Upper lobe of left lung (tissue), 6 donors: ENCODE measurements at regions not wholly inside any gene's neighbourhood (a gene's known extent, or its start where the extent isn't known, plus 50 kb on each side); places are given as distances from the start of the nearest gene placed in this dataset.

Source experiments
- ATAC-seq, 2 donors: fragments of 200-7000 bp; cut with Tn5 transposase; one replicate each; pipeline ENCODE4 v1.9.1; 2022; ENCODE audit warnings: mild to moderate bottlenecking in 2 of 2, moderate library complexity in 2 of 2; ENCODE audit not compliant: low FRiP score in 2 of 2
- DNase-seq, 2 donors: peaks; one replicate each; pipeline ENCODE4 v3.0.0-alpha.2; 2019 to 2020
- H3K27ac ChIP-seq, 4 donors: fragments of 200-600 bp; sonication (generic); one replicate each; pipeline ENCODE4 v1.5.1; 2016 to 2019
- H3K27me3 ChIP-seq, 4 donors: fragments of 200-600 bp; sonication (generic); one replicate each; pipeline ENCODE4 v1.5.1; 2017 to 2019
- H3K36me3 ChIP-seq, 4 donors: fragments of 200-600 bp; sonication (generic); one replicate each; pipeline ENCODE4 v1.5.1; 2016 to 2019
- H3K4me1 ChIP-seq, 4 donors: fragments of 200-600 bp; sonication (generic); one replicate each; pipeline ENCODE4 v1.5.1; 2018 to 2019
- H3K4me3 ChIP-seq, 4 donors: fragments of 200-600 bp; sonication (generic); one replicate each; pipeline ENCODE4 v1.5.1; 2017 to 2019; ENCODE audit warnings: mild to moderate bottlenecking in 2 of 4, moderate library complexity in 1 of 4
- H3K9me3 ChIP-seq, 4 donors: fragments of 200-600 bp; sonication (generic); one replicate each; pipeline ENCODE4 v1.5.1; 2018 to 2019
- CTCF ChIP-seq, 6 experiments: fragments of 450-650 bp in 4 of 6; fragments of 200-600 bp in 2 of 6; sonication (generic) in 2 of 6; IDR thresholded peaks; one replicate each; pipeline ENCODE4 v1.5.1; 2016 to 2019; ENCODE audit warnings: antibody characterized with exemption in 6 of 6
- EP300 ChIP-seq, 4 donors: sonication (generic); formaldehyde crosslinking; IDR thresholded peaks; one replicate each; pipeline ENCODE4 v1.5.1; 2017; ENCODE audit warnings: antibody characterized with exemption in 4 of 4, control low read depth in 2 of 4
- POLR2A ChIP-seq, 4 donors: fragments of 450-650 bp; IDR thresholded peaks; one replicate each; pipeline ENCODE4 v1.5.1; 2016 to 2017; ENCODE audit warnings: antibody characterized with exemption in 4 of 4, mild to moderate bottlenecking in 2 of 4
- POLR2AphosphoS5 ChIP-seq, 2 donors: sonication (generic); formaldehyde crosslinking; IDR thresholded peaks; one replicate each; pipeline ENCODE4 v1.5.1; 2017; ENCODE audit warnings: antibody characterized with exemption in 2 of 2
- WGBS, 2 donors: methylation state at CpG; one replicate each; pipeline ENCODE4 v1.1.5; 2017 to 2018; 5-methylcytosine and 5-hydroxymethylcytosine counted together
- donor health status: DM: no; HTN: no; CAD: no; lungs with moderate emphysema.
- donor health status: DM: no; HTN: yes; CAD: no; lungs with severe emphysema.

GRCh38 chr13:27327633-27328032, 57.0 kb downstream of the RASL11A start:
- no peak for TF ChIP-seq EP300 (IDR thresholded peaks at IDR 0.05)
- TF ChIP-seq CTCF (IDR thresholded peaks at IDR 0.05) = no peak
- TF ChIP-seq POLR2AphosphoS5 (IDR thresholded peaks at IDR 0.05) = no peak
- TF ChIP-seq POLR2A (IDR thresholded peaks at IDR 0.05) = no peak
- Histone ChIP-seq H3K27ac (no peak overlapping the region), H3K4me3 (no peak overlapping the region), H3K27me3 (no peaks in the 10 kb centered on the region), H3K4me1 (no peaks in the 10 kb centered on the region), H3K9me3 (no peaks in the 10 kb centered on the region), H3K36me3 (no peaks in the 10 kb centered on the region)
- DNase-seq (no peak), ATAC-seq (no peak)
- 90 to 93% methylated on average over 5 of the region's 5 CpGs for WGBS, 2 donors

- Histone ChIP-seq H3K27ac (no peak overlapping the region), H3K9me3 (no peaks in the 10 kb centered on the region), H3K27me3 (no peaks in the 10 kb centered on the region), H3K36me3 (no peaks in the 10 kb centered on the region), H3K4me3 (no peak overlapping the region), H3K4me1 (no peaks in the 10 kb centered on the region)
- ATAC-seq = no peak
- whole genome bisulfite sequencing, 2 donors = 81 to 83% methylated on average over 5 of the region's 5 CpGs
- DNase-seq = no peak
- no peak for TF ChIP-seq POLR2A (IDR thresholded peaks at IDR 0.05)
- TF ChIP-seq EP300 (IDR thresholded peaks at IDR 0.05) = no peak
- no peak for TF ChIP-seq CTCF (IDR thresholded peaks at IDR 0.05)
- no peak for TF ChIP-seq POLR2AphosphoS5 (IDR thresholded peaks at IDR 0.05)
Measured at GRCh38 chr13:27329210-27329609, 58.6 kb downstream of the RASL11A start.

GRCh38 chr13:27334774-27335435, 64.3 kb downstream of the RASL11A start:
- TF ChIP-seq POLR2AphosphoS5 (IDR thresholded peaks at IDR 0.05) = no peak
- no peak for TF ChIP-seq POLR2A (IDR thresholded peaks at IDR 0.05)
- no peak for TF ChIP-seq CTCF (IDR thresholded peaks at IDR 0.05)
- TF ChIP-seq EP300 (IDR thresholded peaks at IDR 0.05) = no peak
- no peaks in the 10 kb centered on the region for H3K27me3 ChIP-seq
- 75 to 80% methylated on average over 13 of the region's 13 CpGs for WGBS, 2 donors
- no peak overlapping the region for H3K27ac ChIP-seq
- H3K9me3 ChIP-seq = no peaks in the 10 kb centered on the region
- H3K4me3 ChIP-seq = no peak overlapping the region
- DNase-seq (no peak), ATAC-seq (no peak)
- H3K4me1 ChIP-seq = no peaks in the 10 kb centered on the region
- H3K36me3 ChIP-seq = no peaks in the 10 kb centered on the region

- no peak overlapping the region for H3K27ac ChIP-seq
- H3K4me3 ChIP-seq = no peak overlapping the region
- no peak for TF ChIP-seq POLR2A (IDR thresholded peaks at IDR 0.05)
- TF ChIP-seq EP300 (IDR thresholded peaks at IDR 0.05) = no peak
- TF ChIP-seq POLR2AphosphoS5 (IDR thresholded peaks at IDR 0.05) = no peak
- TF ChIP-seq CTCF (IDR thresholded peaks at IDR 0.05) = no peak
- H3K27me3 ChIP-seq = no peaks in the 10 kb centered on the region
- DNase-seq (peak in 1 of 2 donors; percentile 43), ATAC-seq (no peak)
- H3K9me3 ChIP-seq = no peaks in the 10 kb centered on the region
- no peaks in the 10 kb centered on the region for H3K36me3 ChIP-seq
- WGBS, 2 donors = 65 to 68% methylated on average over 5 to 6 of the region's 6 CpGs
- H3K4me1 ChIP-seq = no peaks in the 10 kb centered on the region
Measured at GRCh38 chr13:27336014-27336673, 65.5 kb downstream of the RASL11A start.

GRCh38 chr13:27338207-27338606, 67.6 kb downstream of the RASL11A start:
- Histone ChIP-seq H3K27me3 (no peaks in the 10 kb centered on the region), H3K27ac (no peak overlapping the region), H3K4me3 (no peak overlapping the region), H3K4me1 (no peaks in the 10 kb centered on the region), H3K36me3 (no peaks in the 10 kb centered on the region), H3K9me3 (no peaks in the 10 kb centered on the region)
- no peak for ATAC-seq
- 93 to 96% methylated on average over 1 of the region's 1 CpG for WGBS, 2 donors
- TF ChIP-seq POLR2AphosphoS5 (IDR thresholded peaks at IDR 0.05) (no peak), EP300 (IDR thresholded peaks at IDR 0.05) (no peak), POLR2A (IDR thresholded peaks at IDR 0.05) (no peak), CTCF (IDR thresholded peaks at IDR 0.05) (no peak)
- DNase-seq = no peak
